Activated B cell treated with CpG ODN at 0.5 μM for 24 hours (primary cell): ENCODE measurements at regions not wholly inside any gene's neighbourhood (a gene's known extent, or its start where the extent isn't known, plus 50 kb on each side); places are given as distances from the start of the nearest gene placed in this dataset.

ENCODE experiments used
- ATAC-seq: fragments of 200-7000 bp; cut with Tn5 transposase; one replicate; pipeline ENCODE4 v1.10.0; 2021; ENCODE audit warnings: low read depth, mild to moderate bottlenecking, moderate library complexity
- CTCF ChIA-PET: fragments of 350-600 bp; sonication (Branson Sonifier 250); formaldehyde crosslinking; loops from one replicate; lab custom pipeline; 2021; ENCODE audit warnings: antibody characterized with exemption; lab: Charles Lee
- POLR2A ChIA-PET: fragments of 350-600 bp; sonication (Branson Sonifier 250); formaldehyde crosslinking; loops from one replicate; lab custom pipeline; 2021; ENCODE audit warnings: antibody characterized with exemption; lab: Charles Lee
- DNase-seq: peaks from one replicate; pipeline ENCODE4 v3.0.0; 2022
- H3K27ac Mint-ChIP-seq: one replicate; pipeline ENCODE4 v1.8.0; 2020; ENCODE audit warnings: mixed read lengths
- H3K27me3 Mint-ChIP-seq: one replicate; pipeline ENCODE4 v1.8.0; 2021; ENCODE audit warnings: mixed read lengths
- H3K36me3 Mint-ChIP-seq: one replicate; pipeline ENCODE4 v1.8.0; 2021; ENCODE audit warnings: low read depth, mixed read lengths
- H3K4me1 Mint-ChIP-seq: one replicate; pipeline ENCODE4 v1.8.0; 2021; ENCODE audit warnings: mixed read lengths
- H3K4me3 Mint-ChIP-seq: one replicate; pipeline ENCODE4 v1.8.0; 2020; ENCODE audit warnings: mild to moderate bottlenecking, mixed read lengths
- H3K9me3 Mint-ChIP-seq: one replicate; pipeline ENCODE4 v1.8.0; 2020; ENCODE audit warnings: mixed read lengths
- intact Hi-C: fragments of 100-400 bp; cut with micrococcal nuclease; formaldehyde crosslinking; loops from one replicate; pipeline ENCODE4 v1.15.1; 2024
- TF ChIP-seq, protein P1 (sequence below): fragments of 200-600 bp; IDR thresholded peaks from one replicate; pipeline ENCODE4 v1.8.0; 2022; ENCODE audit warnings: antibody characterized with exemption, mild to moderate bottlenecking

DNA sequence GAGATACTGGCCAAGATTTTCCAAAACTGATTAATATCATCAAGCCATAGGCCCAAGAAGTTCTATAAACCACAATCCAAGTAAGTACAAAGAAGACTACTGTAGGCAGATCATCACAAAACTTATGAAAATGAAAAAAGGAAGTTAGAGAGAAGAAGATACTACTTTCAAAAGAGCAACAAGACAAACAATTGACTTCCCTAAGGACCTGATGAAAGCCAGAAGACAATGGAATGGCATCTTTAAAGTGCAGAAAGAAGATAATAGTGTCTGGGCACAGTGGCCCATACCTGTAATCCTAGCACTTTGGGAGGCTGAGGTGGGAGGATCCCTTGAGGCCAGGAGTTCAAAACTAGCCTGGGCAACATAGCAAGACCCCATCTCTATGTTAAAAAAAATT, 243.1 kb downstream of the PRDM2 start:
- intact Hi-C loops, result no loop called here
- ChIA-PET POLR2A (no interaction called here), CTCF (no interaction called here)
- TF ChIP-seq, protein P1, sequence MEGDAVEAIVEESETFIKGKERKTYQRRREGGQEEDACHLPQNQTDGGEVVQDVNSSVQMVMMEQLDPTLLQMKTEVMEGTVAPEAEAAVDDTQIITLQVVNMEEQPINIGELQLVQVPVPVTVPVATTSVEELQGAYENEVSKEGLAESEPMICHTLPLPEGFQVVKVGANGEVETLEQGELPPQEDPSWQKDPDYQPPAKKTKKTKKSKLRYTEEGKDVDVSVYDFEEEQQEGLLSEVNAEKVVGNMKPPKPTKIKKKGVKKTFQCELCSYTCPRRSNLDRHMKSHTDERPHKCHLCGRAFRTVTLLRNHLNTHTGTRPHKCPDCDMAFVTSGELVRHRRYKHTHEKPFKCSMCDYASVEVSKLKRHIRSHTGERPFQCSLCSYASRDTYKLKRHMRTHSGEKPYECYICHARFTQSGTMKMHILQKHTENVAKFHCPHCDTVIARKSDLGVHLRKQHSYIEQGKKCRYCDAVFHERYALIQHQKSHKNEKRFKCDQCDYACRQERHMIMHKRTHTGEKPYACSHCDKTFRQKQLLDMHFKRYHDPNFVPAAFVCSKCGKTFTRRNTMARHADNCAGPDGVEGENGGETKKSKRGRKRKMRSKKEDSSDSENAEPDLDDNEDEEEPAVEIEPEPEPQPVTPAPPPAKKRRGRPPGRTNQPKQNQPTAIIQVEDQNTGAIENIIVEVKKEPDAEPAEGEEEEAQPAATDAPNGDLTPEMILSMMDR, result no peak
- Mint-ChIP-seq H3K9me3 (peaks cover 9% of the 10 kb centered on the region), H3K36me3 (no peaks in the 10 kb centered on the region), H3K4me3 (no peak overlapping the region), H3K27ac (no peak overlapping the region), H3K4me1 (no peaks in the 10 kb centered on the region), H3K27me3 (peaks cover 22% of the 10 kb centered on the region)
- ATAC-seq (no peak), DNase-seq (no peak)

DNA sequence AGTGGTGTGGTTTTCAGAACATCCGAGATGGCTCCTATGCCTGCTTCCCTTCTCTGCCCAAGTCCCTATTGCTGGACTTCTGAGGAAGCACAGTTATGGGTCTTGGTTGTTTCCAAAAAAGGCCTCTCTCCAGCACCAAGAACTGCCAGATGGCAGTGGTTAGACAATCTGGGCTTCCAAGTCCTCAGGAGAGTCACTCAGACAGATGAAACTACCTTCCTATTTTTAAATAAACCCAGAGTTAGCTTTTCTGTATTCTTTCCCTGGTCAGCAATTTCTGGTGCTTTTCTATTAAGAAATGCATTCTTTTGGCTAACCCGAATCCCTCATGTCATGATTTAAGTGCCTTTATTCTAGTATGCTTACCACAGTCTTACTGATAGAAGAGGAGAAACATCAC, 245.9 kb downstream of the PRDM2 start:
- no peak for ATAC-seq
- Mint-ChIP-seq H3K9me3 (peaks cover 9% of the 10 kb centered on the region), H3K4me3 (no peak overlapping the region), H3K27ac (no peak overlapping the region), H3K36me3 (no peaks in the 10 kb centered on the region), H3K27me3 (peaks cover 8% of the 10 kb centered on the region), H3K4me1 (no peaks in the 10 kb centered on the region)
- TF ChIP-seq, protein P1, result no peak
- ChIA-PET CTCF (no interaction called here), POLR2A (no interaction called here)
- DNase-seq, result no peak
- intact Hi-C loops, result no loop called here

DNA sequence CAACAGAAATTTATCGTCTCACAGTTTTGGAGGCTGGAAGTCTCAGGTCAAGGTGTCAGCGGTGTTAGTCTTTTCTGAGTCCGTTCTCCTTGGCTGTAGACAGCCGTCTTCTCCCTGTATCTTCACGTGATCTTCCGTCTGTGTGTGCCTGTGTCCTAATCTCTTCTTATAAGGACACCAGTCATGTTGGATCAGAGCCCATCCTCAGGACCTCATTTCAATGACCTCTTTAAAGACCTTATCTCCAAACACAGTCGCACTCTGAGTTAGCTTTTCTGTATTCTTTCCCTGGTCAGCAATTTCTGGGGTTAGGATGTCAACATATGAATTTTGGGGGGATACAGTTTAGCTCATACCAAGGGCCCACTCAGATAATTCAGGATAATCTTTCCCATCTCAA, 247.7 kb downstream of the PRDM2 start:
- no peak for ATAC-seq
- DNase-seq, result no peak
- H3K27ac Mint-ChIP-seq, result no peak overlapping the region
- intact Hi-C loops, result no loop called here
- H3K4me3 Mint-ChIP-seq, result no peak overlapping the region
- TF ChIP-seq, protein P1, result no peak
- CTCF ChIA-PET, result no interaction called here
- POLR2A ChIA-PET, result no interaction called here
- no peaks in the 10 kb centered on the region for H3K4me1 Mint-ChIP-seq
- H3K27me3 Mint-ChIP-seq, result peaks cover 10% of the 10 kb centered on the region
- peaks cover 5% of the 10 kb centered on the region for H3K9me3 Mint-ChIP-seq
- no peaks in the 10 kb centered on the region for H3K36me3 Mint-ChIP-seq

DNA sequence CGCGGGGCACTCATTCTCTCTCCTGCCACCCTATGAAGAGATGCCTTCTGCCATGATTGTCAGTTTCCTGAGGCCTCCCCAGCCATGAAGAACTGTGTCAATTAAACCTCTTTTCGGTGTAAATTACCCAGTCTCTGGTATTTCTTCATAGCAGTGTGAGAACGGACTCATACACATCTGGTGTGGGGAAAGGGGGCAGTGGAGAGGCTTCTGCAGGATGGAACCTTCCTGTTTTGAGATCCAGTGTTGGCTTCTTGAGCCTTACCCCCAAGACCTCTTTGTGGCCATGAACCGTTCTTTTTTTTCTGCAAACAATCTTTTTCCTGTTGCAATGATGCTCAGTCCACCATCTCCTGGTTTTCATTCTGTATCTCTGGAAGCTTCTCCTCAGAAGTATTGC, 248.4 kb downstream of the PRDM2 start:
- no peak overlapping the region for H3K4me3 Mint-ChIP-seq
- peaks cover 14% of the 10 kb centered on the region for H3K27me3 Mint-ChIP-seq
- H3K9me3 Mint-ChIP-seq, result no peaks in the 10 kb centered on the region
- no peaks in the 10 kb centered on the region for H3K36me3 Mint-ChIP-seq
- H3K4me1 Mint-ChIP-seq, result no peaks in the 10 kb centered on the region
- TF ChIP-seq, protein P1, result no peak
- ChIA-PET CTCF (no interaction called here), POLR2A (no interaction called here)
- DNase-seq (no peak), ATAC-seq (no peak)
- no peak overlapping the region for H3K27ac Mint-ChIP-seq
- intact Hi-C loops, result no loop called here

DNA sequence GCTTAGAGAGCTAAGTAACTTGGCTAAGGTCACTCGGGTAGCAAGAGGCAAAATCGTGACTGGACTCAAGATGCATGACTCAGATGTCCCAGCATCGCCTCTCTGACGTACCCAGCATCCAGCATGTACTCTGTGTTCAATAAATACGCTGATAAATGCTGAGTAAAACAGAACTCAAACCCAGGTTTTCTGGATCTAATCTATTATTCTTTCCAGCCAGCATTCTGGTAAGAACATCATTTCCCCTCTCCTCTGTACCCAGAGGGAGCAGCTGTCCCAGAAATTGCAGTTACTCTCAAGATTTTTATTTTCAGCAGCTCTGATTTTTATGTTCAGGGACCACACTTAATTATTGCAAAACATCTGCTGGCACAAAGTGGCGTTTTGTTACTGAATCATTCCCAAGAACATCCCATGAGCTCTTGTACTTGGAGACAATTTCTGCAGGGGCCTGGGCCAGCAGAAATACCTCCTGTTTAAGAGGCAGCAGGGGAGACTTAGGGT, 249.0 kb downstream of the PRDM2 start:
- DNase-seq, result no peak
- Mint-ChIP-seq H3K9me3 (no peaks in the 10 kb centered on the region), H3K4me1 (no peaks in the 10 kb centered on the region), H3K36me3 (no peaks in the 10 kb centered on the region), H3K27ac (no peak overlapping the region), H3K27me3 (peaks cover 17% of the 10 kb centered on the region), H3K4me3 (no peak overlapping the region)
- intact Hi-C loops, result no loop called here
- no peak for ATAC-seq
- ChIA-PET CTCF (no interaction called here), POLR2A (no interaction called here)
- TF ChIP-seq, protein P1, result no peak
